Prostate gland (tissue), 2 donors: ENCODE measurements at regions not wholly inside any gene's neighbourhood (a gene's known extent, or its start where the extent isn't known, plus 50 kb on each side); places are given as distances from the start of the nearest gene placed in this dataset.

ENCODE experiments used
- POLR2A ChIP-seq: fragments of 450-650 bp; IDR thresholded peaks from one replicate; pipeline ENCODE4 v1.6.1; 2016; ENCODE audit warnings: antibody characterized with exemption, mild to moderate bottlenecking
- POLR2AphosphoS5 ChIP-seq: sonication (generic); formaldehyde crosslinking; IDR thresholded peaks from one replicate; pipeline ENCODE4 v1.6.1; 2017; ENCODE audit warnings: antibody characterized with exemption
- TF ChIP-seq, protein P1 (sequence below), 4 experiments: fragments of 200-600 bp in 2 of 4; fragments of 450-650 bp in 2 of 4; sonication (generic) in 2 of 4; IDR thresholded peaks; 1 replicate in 3 of 4; 2 replicates in 1 of 4; pipeline ENCODE4 v1.5.1; 2016 to 2019; ENCODE audit warnings: antibody characterized with exemption in 4 of 4, mild to moderate bottlenecking in 2 of 4, moderate library complexity in 2 of 4

DNA sequence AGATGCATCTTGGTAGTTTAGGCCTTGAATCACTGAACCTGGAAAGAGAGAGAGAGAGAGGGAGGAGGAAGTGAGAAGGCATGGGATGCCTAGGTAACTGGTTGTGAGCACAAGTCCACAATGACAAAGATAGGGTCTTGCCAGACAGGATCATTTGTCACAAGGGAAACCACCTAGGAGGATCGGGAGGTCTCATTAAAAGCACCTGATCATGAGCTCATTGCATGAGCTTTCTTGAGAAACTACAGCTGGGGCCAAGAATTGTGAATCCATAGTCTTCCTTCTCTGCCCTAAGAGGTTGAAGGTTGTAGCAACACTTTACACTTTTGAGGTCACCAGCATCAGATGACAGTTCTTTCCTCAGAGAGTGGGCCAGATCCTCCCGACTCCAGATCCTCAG is 195.7 kb downstream of the CD83 start:
- TF ChIP-seq, protein P1, sequence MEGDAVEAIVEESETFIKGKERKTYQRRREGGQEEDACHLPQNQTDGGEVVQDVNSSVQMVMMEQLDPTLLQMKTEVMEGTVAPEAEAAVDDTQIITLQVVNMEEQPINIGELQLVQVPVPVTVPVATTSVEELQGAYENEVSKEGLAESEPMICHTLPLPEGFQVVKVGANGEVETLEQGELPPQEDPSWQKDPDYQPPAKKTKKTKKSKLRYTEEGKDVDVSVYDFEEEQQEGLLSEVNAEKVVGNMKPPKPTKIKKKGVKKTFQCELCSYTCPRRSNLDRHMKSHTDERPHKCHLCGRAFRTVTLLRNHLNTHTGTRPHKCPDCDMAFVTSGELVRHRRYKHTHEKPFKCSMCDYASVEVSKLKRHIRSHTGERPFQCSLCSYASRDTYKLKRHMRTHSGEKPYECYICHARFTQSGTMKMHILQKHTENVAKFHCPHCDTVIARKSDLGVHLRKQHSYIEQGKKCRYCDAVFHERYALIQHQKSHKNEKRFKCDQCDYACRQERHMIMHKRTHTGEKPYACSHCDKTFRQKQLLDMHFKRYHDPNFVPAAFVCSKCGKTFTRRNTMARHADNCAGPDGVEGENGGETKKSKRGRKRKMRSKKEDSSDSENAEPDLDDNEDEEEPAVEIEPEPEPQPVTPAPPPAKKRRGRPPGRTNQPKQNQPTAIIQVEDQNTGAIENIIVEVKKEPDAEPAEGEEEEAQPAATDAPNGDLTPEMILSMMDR (IDR thresholded peaks at IDR 0.05), result no peak
- no peak for TF ChIP-seq POLR2AphosphoS5
- no peak for TF ChIP-seq POLR2A
